ENCODE measurements at regions not wholly inside any gene's neighbourhood (a gene's known extent, or its start where the extent isn't known, plus 50 kb on each side); places are given as distances from the start of the nearest gene placed in this dataset.

GRCh38 chr6:81456416-81456815 lies 296.1 kb downstream of the TENT5A start:
- no peak for TF ChIP-seq EP300 (IDR thresholded peaks at IDR 0.05; ENCODE audit: low read depth)
- TF ChIP-seq CTCF (IDR thresholded peaks at IDR 0.05) = no peak

All from transverse colon (tissue), 3 donors.